B cell (primary cell): ENCODE measurements at regions not wholly inside any gene's neighbourhood (a gene's known extent, or its start where the extent isn't known, plus 50 kb on each side); places are given as distances from the start of the nearest gene placed in this dataset.

Source experiments
- ATAC-seq: fragments of 200-7000 bp; cut with Tn5 transposase; one replicate; pipeline ENCODE4 v1.10.0; 2021; ENCODE audit warnings: low read depth, mild to moderate bottlenecking, moderate number of reproducible peaks, moderate library complexity
- CTCF ChIA-PET: fragments of 350-600 bp; sonication (Branson Sonifier 250); formaldehyde crosslinking; loops from one replicate; lab custom pipeline; 2021; ENCODE audit warnings: antibody characterized with exemption, inconsistent platforms; lab: Charles Lee
- POLR2A ChIA-PET: fragments of 350-600 bp; sonication (Branson Sonifier 250); formaldehyde crosslinking; loops from one replicate; lab custom pipeline; 2021; ENCODE audit warnings: antibody characterized with exemption; lab: Charles Lee
- DNase-seq: peaks from one replicate; pipeline ENCODE4 v3.0.0; 2013
- H2AFZ ChIP-seq: 2 replicates; pipeline ENCODE4 v1.6.1; 2012; ENCODE audit warnings: mild to moderate bottlenecking, low read depth, low read length; ENCODE audit not compliant: insufficient read depth, poor library complexity, severe bottlenecking
- H3K27ac ChIP-seq, 2 donors: 1 replicate in 1 of 2; 2 replicates in 1 of 2; pipeline ENCODE4 v1.5.1; 2012 to 2013; ENCODE audit warnings: low read length in 2 of 2, mild to moderate bottlenecking in 2 of 2, moderate library complexity in 1 of 2
- H3K27me3 ChIP-seq, 4 experiments: fragments of 200-600 bp in 1 of 4; sonication (generic) in 1 of 4; replicated peaks in 1 of 4; 1 replicate in 2 of 4; 2 replicates in 2 of 4; pipeline versions ENCODE4 v1.6.1 to v1.7.0; 2013 to 2016; ENCODE audit warnings: low read length in 3 of 4, mild to moderate bottlenecking in 2 of 4, mixed read lengths in 1 of 4, moderate library complexity in 1 of 4; ENCODE audit not compliant: insufficient read depth in 4 of 4, control insufficient read depth in 3 of 4; ENCODE audit errors: control extremely low read depth in 1 of 4
- H3K36me3 ChIP-seq, 2 experiments: replicated peaks in 1 of 2; 1 replicate in 1 of 2; 2 replicates in 1 of 2; pipeline versions ENCODE4 v1.6.1 to v1.7.1; 2013; ENCODE audit warnings: low read length in 1 of 2; ENCODE audit not compliant: insufficient read depth in 2 of 2, control insufficient read depth in 1 of 2; ENCODE audit errors: control extremely low read depth in 1 of 2, extremely low read depth in 1 of 2
- H3K4me1 ChIP-seq, 2 donors: fragments of 200-600 bp in 1 of 2; sonication (generic) in 1 of 2; 1 replicate in 1 of 2; 2 replicates in 1 of 2; pipeline versions ENCODE4 v1.5.1 to v1.6.1; 2013 to 2017; ENCODE audit warnings: low read length in 2 of 2; ENCODE audit not compliant: control insufficient read depth in 2 of 2, insufficient read depth in 2 of 2
- H3K4me2 ChIP-seq: replicated peaks from 2 replicates; pipeline ENCODE3; 2012; ENCODE audit warnings: mild to moderate bottlenecking, low read depth, low read length; ENCODE audit not compliant: poor library complexity, severe bottlenecking
- H3K4me3 ChIP-seq, 5 experiments: fragments of 200-600 bp in 1 of 5; sonication (generic) in 1 of 5; 1 replicate in 3 of 5; 2 replicates in 2 of 5; pipeline versions ENCODE4 v1.5.1 to v1.7.0; 2011 to 2016; ENCODE audit warnings: low read length in 4 of 5, mild to moderate bottlenecking in 4 of 5, low read depth in 2 of 5, control low read depth in 1 of 5, moderate library complexity in 1 of 5; ENCODE audit not compliant: insufficient read depth in 1 of 5; ENCODE audit errors: control extremely low read depth in 1 of 5, extremely low read depth in 1 of 5
- H3K79me2 ChIP-seq: fragments of 200-600 bp; sonication (generic); one replicate; pipeline ENCODE4 v1.6.0; 2016; ENCODE audit warnings: low read length; ENCODE audit not compliant: control insufficient read depth, insufficient read depth
- H3K9ac ChIP-seq: fragments of 200-600 bp; sonication (generic); 2 replicates; pipeline ENCODE4 v1.6.1; 2017; ENCODE audit warnings: mild to moderate bottlenecking, low read length, moderate library complexity
- H3K9me3 ChIP-seq, 3 donors: one replicate each; pipeline versions ENCODE4 v1.6.1 to v1.7.1; 2013; ENCODE audit warnings: low read length in 2 of 3; ENCODE audit not compliant: control insufficient read depth in 2 of 3, insufficient read depth in 1 of 3; ENCODE audit errors: control extremely low read depth in 1 of 3
- H4K20me1 ChIP-seq: 2 replicates; pipeline ENCODE4 v1.6.0; 2012; ENCODE audit warnings: mild to moderate bottlenecking, low read length; ENCODE audit not compliant: insufficient read depth, control insufficient read depth, poor library complexity, severe bottlenecking
- H3K27ac Mint-ChIP-seq: one replicate; pipeline ENCODE4 v1.8.0; 2021; ENCODE audit warnings: mixed read lengths
- H3K27me3 Mint-ChIP-seq: one replicate; pipeline ENCODE4 v1.8.0; 2021; ENCODE audit warnings: mixed read lengths
- H3K4me1 Mint-ChIP-seq: one replicate; pipeline ENCODE4 v1.8.0; 2021; ENCODE audit warnings: mixed read lengths
- H3K4me3 Mint-ChIP-seq: one replicate; pipeline ENCODE4 v1.8.0; 2021; ENCODE audit warnings: mixed read lengths
- H3K9me3 Mint-ChIP-seq: one replicate; pipeline ENCODE4 v1.8.0; 2022; ENCODE audit warnings: mixed read lengths; ENCODE audit not compliant: insufficient read depth
- CTCF ChIP-seq: fragments of 200-600 bp; IDR thresholded peaks from one replicate; pipeline ENCODE4 v1.8.0; 2022; ENCODE audit warnings: antibody characterized with exemption, mild to moderate bottlenecking
- EZH2 ChIP-seq: IDR thresholded peaks from 2 replicates; pipeline ENCODE4 v1.6.1; 2012; ENCODE audit warnings: borderline replicate concordance, low read depth, mild to moderate bottlenecking, moderate library complexity, low read length; ENCODE audit not compliant: insufficient read depth, poor library complexity, severe bottlenecking
- WGBS: methylation state at CpG from one replicate; pipeline ENCODE4 v1.1.5; 2013; ENCODE audit warnings: missing lambda C conversion rate; ENCODE audit not compliant: insufficient coverage; 5-methylcytosine and 5-hydroxymethylcytosine counted together
- intact Hi-C: fragments of 100-400 bp; cut with micrococcal nuclease; formaldehyde crosslinking; loops from one replicate; pipeline ENCODE4 v1.10.0; 2022

GRCh38 chr1:29542548-29542947 lies 306.2 kb downstream of the PTPRU start:
- Mint-ChIP-seq H3K9me3 (peaks cover 5% of the 10 kb centered on the region), H3K27ac (no peak overlapping the region), H3K4me3 (no peak overlapping the region), H3K4me1 (no peaks in the 10 kb centered on the region), H3K27me3 (peaks cover 6% of the 10 kb centered on the region)
- intact Hi-C loops = no loop called here
- Histone ChIP-seq H3K36me3 (no peaks in the 10 kb centered on the region), H3K27me3 (no peaks in the 10 kb centered on the region), H3K4me2 (no peak overlapping the region), H3K27ac (no peak overlapping the region), H3K4me1 (no peaks in the 10 kb centered on the region), H3K79me2 (no peaks in the 10 kb centered on the region), H4K20me1 (no peaks in the 10 kb centered on the region), H2AFZ (no peak overlapping the region), H3K9ac (no peak overlapping the region), H3K4me3 (no peak overlapping the region), H3K9me3 (peaks cover 0 to 11% (median 0%) of the 10 kb centered on the region in 3 donors)
- WGBS = 75% methylated on average over 5 of the region's 8 CpGs
- no peak for TF ChIP-seq CTCF
- TF ChIP-seq EZH2 = no peak
- ATAC-seq (no peak), DNase-seq (no peak)
- POLR2A ChIA-PET = no interaction called here
- CTCF ChIA-PET = no interaction called here

- H3K4me1 Mint-ChIP-seq = no peaks in the 10 kb centered on the region
- ATAC-seq (no peak), DNase-seq (no peak)
- H3K9me3 Mint-ChIP-seq = peaks cover 5% of the 10 kb centered on the region
- no peak for TF ChIP-seq EZH2
- no peak for TF ChIP-seq CTCF
- H3K9me3 ChIP-seq = peaks cover 0 to 11% (median 0%) of the 10 kb centered on the region in 3 donors
- H3K4me3 ChIP-seq = no peak overlapping the region
- 94% methylated on average over 3 of the region's 7 CpGs for WGBS
- H3K36me3 ChIP-seq = no peaks in the 10 kb centered on the region
- H3K9ac ChIP-seq = no peak overlapping the region
- peaks cover 6% of the 10 kb centered on the region for H3K27me3 Mint-ChIP-seq
- no peak overlapping the region for H3K4me3 Mint-ChIP-seq
- ChIA-PET CTCF (no interaction called here), POLR2A (no interaction called here)
- H3K27ac ChIP-seq = no peak overlapping the region
- no peak overlapping the region for H2AFZ ChIP-seq
- no peaks in the 10 kb centered on the region for H3K4me1 ChIP-seq
- H4K20me1 ChIP-seq = no peaks in the 10 kb centered on the region
- no peak overlapping the region for H3K27ac Mint-ChIP-seq
- H3K79me2 ChIP-seq = no peaks in the 10 kb centered on the region
- no peak overlapping the region for H3K4me2 ChIP-seq
- intact Hi-C loops = no loop called here
- no peaks in the 10 kb centered on the region for H3K27me3 ChIP-seq
Measured at GRCh38 chr1:29541631-29542030, 305.3 kb downstream of the PTPRU start.
